ENCODE measurements at regions not wholly inside any gene's neighbourhood (a gene's known extent, or its start where the extent isn't known, plus 50 kb on each side); places are given as distances from the start of the nearest gene placed in this dataset.

GRCh38 chr1:186736971-186737685, 56.9 kb upstream of the PTGS2 start:
- H3K9ac ChIP-seq (ENCODE audit: low read length), result no peak overlapping the region
- H3K27me3 ChIP-seq (replicated peaks; ENCODE audit: control insufficient read depth, insufficient read depth, low read length), result no peaks in the 10 kb centered on the region
- H3K4me1 ChIP-seq (ENCODE audit: control insufficient read depth, insufficient read depth, low read length), result no peaks in the 10 kb centered on the region
- H3K36me3 ChIP-seq (ENCODE audit: control insufficient read depth, insufficient read depth, low read length, severe bottlenecking), result no peaks in the 10 kb centered on the region
- no peaks in the 10 kb centered on the region for H3K9me3 ChIP-seq (ENCODE audit: control insufficient read depth, low read length)
- no peak for DNase-seq (ENCODE audit: low read depth)
- H3K4me3 ChIP-seq (ENCODE audit: low read length), result no peak overlapping the region

DNA sequence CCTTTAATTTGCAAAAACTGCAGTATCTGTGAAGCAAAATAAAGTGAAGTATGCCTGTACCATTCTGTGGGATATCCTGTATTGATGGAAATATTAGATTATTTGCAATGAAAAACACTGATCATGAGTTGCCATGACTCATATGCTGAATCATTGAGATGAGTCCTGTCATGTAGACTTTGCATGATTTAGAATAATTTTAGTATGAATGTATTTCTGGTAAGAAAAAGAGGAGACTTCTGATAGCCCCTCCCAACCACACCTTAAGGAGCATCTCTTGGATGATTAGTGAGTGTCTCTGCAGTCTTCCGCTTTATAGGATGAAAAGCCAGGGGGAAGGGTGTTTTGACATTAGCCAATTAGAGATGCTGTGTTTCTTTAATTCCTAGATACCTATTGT, 55.2 kb upstream of the PTGS2 start:
- Histone ChIP-seq H3K4me3 (ENCODE audit: low read length) (no peak overlapping the region), H3K4me1 (ENCODE audit: control insufficient read depth, insufficient read depth, low read length) (no peaks in the 10 kb centered on the region), H3K36me3 (ENCODE audit: control insufficient read depth, insufficient read depth, low read length, severe bottlenecking) (no peaks in the 10 kb centered on the region), H3K9me3 (ENCODE audit: control insufficient read depth, low read length) (no peaks in the 10 kb centered on the region), H3K27me3 (replicated peaks; ENCODE audit: control insufficient read depth, insufficient read depth, low read length) (no peaks in the 10 kb centered on the region), H3K9ac (ENCODE audit: low read length) (no peak overlapping the region)
- DNase-seq (ENCODE audit: low read depth), result no peak

- no peaks in the 10 kb centered on the region for H3K36me3 ChIP-seq (ENCODE audit: control insufficient read depth, insufficient read depth, low read length, severe bottlenecking)
- H3K4me3 ChIP-seq (ENCODE audit: low read length), result no peak overlapping the region
- no peaks in the 10 kb centered on the region for H3K27me3 ChIP-seq (replicated peaks; ENCODE audit: control insufficient read depth, insufficient read depth, low read length)
- H3K9ac ChIP-seq (ENCODE audit: low read length), result no peak overlapping the region
- H3K9me3 ChIP-seq (ENCODE audit: control insufficient read depth, low read length), result no peaks in the 10 kb centered on the region
- DNase-seq (ENCODE audit: low read depth), result no peak
- H3K4me1 ChIP-seq (ENCODE audit: control insufficient read depth, insufficient read depth, low read length), result no peaks in the 10 kb centered on the region
These were observed 50.9 kb upstream of the PTGS2 start for GRCh38 chr1:186730951-186731729.
